ENCODE measurements at regions not wholly inside any gene's neighbourhood (a gene's known extent, or its start where the extent isn't known, plus 50 kb on each side); places are given as distances from the start of the nearest gene placed in this dataset.

- no peak for TF ChIP-seq CTCF (IDR thresholded peaks at IDR 0.05)
- no peak for TF ChIP-seq POLR2A (IDR thresholded peaks at IDR 0.05)
- no peak for TF ChIP-seq POLR2AphosphoS5 (IDR thresholded peaks at IDR 0.05)
Measured at GRCh38 chr14:71240866-71241520, 333.7 kb downstream of the PCNX1 start.
